ENCODE measurements at regions not wholly inside any gene's neighbourhood (a gene's known extent, or its start where the extent isn't known, plus 50 kb on each side); places are given as distances from the start of the nearest gene placed in this dataset.
"Not testable (repeated sequence)": the region's sequence is repeated elsewhere in the genome, so short reads cannot be mapped to it uniquely, and the experiment has no call there.

GRCh38 chr5:116872486-116872885, 297.9 kb upstream of the SEMA6A start:
- no peak for DNase-seq (ENCODE audit: low spot score)
- no peak for FAIRE-seq

- FAIRE-seq; DNase-seq (ENCODE audit: low spot score): not testable (repeated sequence)
These were observed 293.2 kb upstream of the SEMA6A start for GRCh38 chr5:116867825-116868224.

GRCh38 chr5:116865651-116866050, 291.0 kb upstream of the SEMA6A start:
- FAIRE-seq (no peak), DNase-seq (ENCODE audit: low spot score) (no peak)

- FAIRE-seq, result no peak
- no peak for DNase-seq (ENCODE audit: low spot score)
These were observed 290.2 kb upstream of the SEMA6A start for GRCh38 chr5:116864838-116865190.

- FAIRE-seq (no peak), DNase-seq (ENCODE audit: low spot score) (no peak)
These were observed 289.7 kb upstream of the SEMA6A start for GRCh38 chr5:116864157-116864837.

- DNase-seq (ENCODE audit: low spot score), result no peak
- FAIRE-seq, result no peak
These were observed 288.2 kb upstream of the SEMA6A start for GRCh38 chr5:116862632-116863455.

GRCh38 chr5:116861666-116862065, 287.0 kb upstream of the SEMA6A start:
- FAIRE-seq (no peak), DNase-seq (ENCODE audit: low spot score) (no peak)

- no peak for FAIRE-seq
- no peak for DNase-seq (ENCODE audit: low spot score)
These were observed 286.5 kb upstream of the SEMA6A start for GRCh38 chr5:116861097-116861496.

GRCh38 chr5:116859666-116860320, 285.2 kb upstream of the SEMA6A start:
- no peak for FAIRE-seq
- no peak for DNase-seq (ENCODE audit: low spot score)

GRCh38 chr5:116858705-116859333, 284.2 kb upstream of the SEMA6A start:
- DNase-seq (ENCODE audit: low spot score) (no peak), FAIRE-seq (no peak)

- DNase-seq (ENCODE audit: low spot score); FAIRE-seq: not testable (repeated sequence)
These were observed 283.4 kb upstream of the SEMA6A start for GRCh38 chr5:116858020-116858419.

- no peak for FAIRE-seq
These were observed 281.6 kb upstream of the SEMA6A start for GRCh38 chr5:116856271-116856670.

GRCh38 chr5:116853992-116854391, 279.4 kb upstream of the SEMA6A start:
- no peak for FAIRE-seq
- DNase-seq (ENCODE audit: low spot score), result no peak

More at GRCh38 chr5:116856271-116856670, 281.6 kb upstream of the SEMA6A start:
- DNase-seq (ENCODE audit: low spot score), result no peak

GRCh38 chr5:116848954-116849581, 274.4 kb upstream of the SEMA6A start:
- FAIRE-seq (no peak), DNase-seq (ENCODE audit: low spot score) (no peak)

GRCh38 chr5:116847960-116848359, 273.3 kb upstream of the SEMA6A start:
- DNase-seq (ENCODE audit: low spot score) (no peak), FAIRE-seq (no peak)

- FAIRE-seq, result no peak
- DNase-seq (ENCODE audit: low spot score), result no peak
These were observed 269.4 kb upstream of the SEMA6A start for GRCh38 chr5:116844015-116844414.

- FAIRE-seq (no peak), DNase-seq (ENCODE audit: low spot score) (no peak)
These were observed 267.9 kb upstream of the SEMA6A start for GRCh38 chr5:116842514-116842961.

GRCh38 chr5:116841734-116842133, 267.1 kb upstream of the SEMA6A start:
- FAIRE-seq (no peak), DNase-seq (ENCODE audit: low spot score) (no peak)

GRCh38 chr5:116838011-116838536, 263.5 kb upstream of the SEMA6A start:
- DNase-seq (ENCODE audit: low spot score) (no peak), FAIRE-seq (no peak)

GRCh38 chr5:116834796-116835515, 260.3 kb upstream of the SEMA6A start:
- no peak for FAIRE-seq
- DNase-seq (ENCODE audit: low spot score), result no peak

Data from RCC 7860 (cell line).